NCI-H2107 (cell line): ENCODE measurements at regions not wholly inside any gene's neighbourhood (a gene's known extent, or its start where the extent isn't known, plus 50 kb on each side); places are given as distances from the start of the nearest gene placed in this dataset.

Experiments
- DNase-seq: peaks from one replicate; lab custom pipeline; 2025; lab: John Stamatoyannopoulos, UW

DNA sequence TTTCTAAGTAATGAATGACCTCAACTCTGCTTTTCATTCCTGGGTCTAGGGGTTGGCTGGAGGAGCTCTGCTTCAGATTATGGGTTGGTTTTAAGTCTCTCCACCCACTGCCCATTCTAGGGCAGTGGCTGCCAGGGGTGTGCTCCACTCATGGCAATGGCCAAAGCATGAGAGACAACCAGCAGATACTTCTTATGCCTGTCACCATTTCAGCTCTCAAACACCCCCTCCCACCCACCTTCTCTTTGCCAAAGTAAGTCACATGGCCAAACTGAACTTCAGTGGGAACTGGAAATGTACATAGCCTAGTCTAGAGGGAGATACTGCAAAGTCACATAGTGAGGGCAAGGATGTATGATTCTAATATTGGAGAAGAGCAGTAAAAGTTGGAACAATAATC lies 285.3 kb downstream of the RPLP1 start:
- DNase-seq, result no peak

DNA sequence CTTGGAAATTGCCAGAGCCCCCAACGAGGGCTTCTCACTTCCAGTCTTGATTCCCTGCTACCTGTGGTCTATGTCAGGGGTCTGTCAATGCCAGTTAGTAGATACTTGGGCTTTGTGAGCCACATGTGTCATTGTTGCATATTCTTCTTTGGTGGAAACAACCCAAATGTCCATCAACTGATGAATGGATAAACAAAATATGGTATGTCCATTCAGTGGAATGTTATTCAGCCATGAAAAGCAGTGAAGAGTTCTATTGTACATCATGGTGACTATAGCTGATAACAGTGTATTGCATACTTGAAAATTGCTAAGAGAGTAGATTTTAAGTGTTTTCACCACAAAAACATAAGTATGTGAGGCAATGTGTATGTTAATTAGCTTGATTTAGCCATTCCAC lies 288.1 kb downstream of the RPLP1 start:
- no peak for DNase-seq

GRCh38 chr15:69742361-69742760 lies 289.7 kb downstream of the RPLP1 start:
- no peak for DNase-seq

DNA sequence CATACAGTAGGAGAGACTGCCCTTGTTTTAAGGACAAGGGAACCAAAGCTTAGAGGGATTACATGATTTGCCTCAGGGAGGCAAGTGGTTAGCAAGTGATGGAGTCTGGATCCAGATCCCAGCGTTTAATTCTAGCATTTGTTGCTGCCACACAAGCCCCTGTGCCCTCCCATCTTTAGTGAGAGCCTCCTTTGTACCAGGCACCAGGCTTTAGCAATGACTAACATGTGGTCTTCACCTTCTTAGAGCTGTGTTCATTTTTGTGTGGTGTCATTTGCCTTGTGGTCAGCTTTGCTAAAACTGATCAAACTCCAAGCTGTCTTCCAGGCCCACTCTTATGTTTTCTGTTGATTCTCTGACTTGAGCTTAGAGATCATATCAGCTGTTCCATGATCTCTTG lies 290.5 kb downstream of the RPLP1 start:
- no peak for DNase-seq

GRCh38 chr15:69744391-69745162 lies 292.0 kb downstream of the RPLP1 start:
- no peak for DNase-seq

- no peak for DNase-seq
Measured at GRCh38 chr15:69747193-69747592, 294.6 kb downstream of the RPLP1 start.

DNA sequence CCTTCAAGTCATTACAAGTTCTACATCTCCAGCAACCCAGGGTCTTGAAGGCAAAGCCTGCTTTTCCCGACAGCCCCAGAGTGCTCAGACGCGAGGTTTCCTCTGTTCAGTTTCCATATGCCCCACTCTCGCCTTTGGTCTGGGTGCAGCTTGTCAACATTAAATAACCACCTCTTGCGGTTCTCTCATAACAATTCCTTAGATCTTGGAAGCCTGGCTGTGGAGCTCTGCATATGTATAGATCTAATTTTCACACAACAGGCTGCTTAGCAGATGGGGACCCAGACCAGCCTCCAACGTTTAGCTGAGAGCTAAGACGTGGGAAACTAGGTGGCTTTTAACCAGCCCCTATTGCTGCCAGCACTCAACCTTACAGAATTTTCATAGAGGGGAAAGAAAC lies 295.5 kb downstream of the RPLP1 start:
- DNase-seq, result no peak

GRCh38 chr15:69748576-69749185 lies 296.1 kb downstream of the RPLP1 start:
- DNase-seq, result no peak

DNA sequence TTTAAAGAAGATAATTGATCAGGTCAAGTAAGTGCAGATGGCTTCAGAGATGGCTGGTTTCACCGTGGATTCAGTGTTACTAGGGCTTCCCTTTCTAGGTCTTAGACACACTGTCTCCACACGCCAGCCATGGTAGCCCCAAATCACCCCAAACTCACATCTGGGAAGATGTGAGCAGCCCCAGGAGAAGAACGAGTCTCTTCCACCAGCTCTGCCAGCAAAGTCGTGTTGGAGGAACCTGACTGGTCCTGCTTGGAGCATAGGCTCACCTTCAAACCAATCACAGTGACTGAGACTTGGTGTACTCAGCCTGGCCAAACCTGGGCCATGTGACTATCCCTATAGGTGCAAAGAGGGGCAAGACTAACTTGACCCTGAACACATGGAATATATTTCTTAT lies 296.7 kb downstream of the RPLP1 start:
- DNase-seq, result no peak

GRCh38 chr15:69749797-69750196 lies 297.2 kb downstream of the RPLP1 start:
- no peak for DNase-seq

- DNase-seq, result no peak
Measured at GRCh38 chr15:69750253-69750652, 297.6 kb downstream of the RPLP1 start.

DNA sequence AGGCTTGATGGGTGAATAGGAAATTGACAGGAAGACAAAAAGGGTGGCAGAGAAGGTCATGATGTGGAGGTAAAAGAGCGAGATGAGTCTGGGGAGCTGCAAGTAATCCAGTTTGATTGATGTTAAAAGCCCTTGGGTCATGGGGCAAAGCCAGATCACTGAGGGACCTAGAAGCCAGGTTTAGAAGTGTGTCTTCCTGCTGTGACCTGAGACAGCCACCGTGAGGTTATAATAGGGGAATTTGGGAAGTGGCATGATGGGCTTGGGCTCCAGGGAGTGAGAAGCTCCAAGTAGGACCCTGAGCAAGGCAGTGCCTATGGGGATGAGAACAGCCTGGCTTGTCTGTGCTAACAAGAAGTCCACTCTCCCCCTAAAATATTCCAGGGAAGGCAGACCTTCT lies 298.5 kb downstream of the RPLP1 start:
- DNase-seq, result no peak

GRCh38 chr15:69751566-69751965 lies 298.9 kb downstream of the RPLP1 start:
- DNase-seq, result no peak

DNA sequence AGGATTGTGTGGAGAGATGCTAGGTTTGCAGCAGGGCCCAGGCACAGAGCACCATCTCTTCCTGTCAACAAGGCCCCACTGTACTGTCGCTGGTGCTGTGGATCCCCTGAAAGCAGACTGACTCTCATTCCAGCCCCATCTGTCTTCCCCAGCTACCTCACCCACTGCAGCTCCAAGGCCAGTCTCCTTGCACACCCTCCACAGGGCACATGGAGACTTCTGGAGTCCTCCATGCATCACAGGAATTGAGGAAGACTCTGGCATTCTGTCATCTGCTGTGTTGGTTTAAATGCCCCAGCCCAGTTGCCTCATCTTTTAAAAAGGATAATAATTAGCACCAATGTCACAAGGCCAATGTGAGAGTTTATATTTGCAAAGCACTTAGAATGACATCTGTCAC lies 301.2 kb downstream of the RPLP1 start:
- DNase-seq, result no peak

- no peak for DNase-seq
Measured at GRCh38 chr15:69754313-69754712, 301.7 kb downstream of the RPLP1 start.

DNA sequence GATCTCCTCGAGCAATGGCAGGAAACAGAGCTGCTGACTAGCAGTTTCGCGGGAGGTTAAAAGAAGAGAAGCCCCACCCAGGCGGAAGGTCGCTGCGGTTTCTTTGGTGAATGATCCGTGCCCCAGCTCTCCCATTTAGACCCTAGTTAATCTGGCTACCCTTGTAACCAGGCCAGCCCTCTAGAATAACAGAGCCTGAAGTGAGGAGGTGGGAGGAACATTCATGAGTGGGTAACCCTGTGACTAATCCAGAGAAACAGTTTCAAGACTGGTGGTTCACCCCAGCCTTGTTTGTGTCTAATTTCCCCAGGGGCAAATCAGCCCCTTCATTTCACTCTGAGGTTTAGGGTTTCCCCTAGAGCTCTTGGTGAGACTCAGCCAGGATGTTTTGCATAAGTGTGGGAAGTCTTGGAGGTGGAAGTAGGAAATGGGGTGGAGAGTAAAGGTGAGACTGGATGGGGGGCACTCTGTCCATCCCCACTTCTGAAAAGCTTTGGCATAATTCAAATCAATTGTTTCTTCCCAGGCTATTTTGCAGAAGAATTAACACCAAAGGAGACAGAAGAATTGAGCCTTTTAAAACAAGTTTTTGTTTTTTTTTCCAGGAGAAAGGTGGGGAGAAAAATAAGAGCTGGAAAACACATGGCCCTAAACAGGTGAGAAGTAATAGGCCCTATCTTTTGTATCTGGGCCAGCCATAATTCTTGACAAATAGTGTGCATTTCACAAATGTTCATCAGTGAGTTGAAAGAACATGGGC lies 303.1 kb downstream of the RPLP1 start:
- no peak for DNase-seq

DNA sequence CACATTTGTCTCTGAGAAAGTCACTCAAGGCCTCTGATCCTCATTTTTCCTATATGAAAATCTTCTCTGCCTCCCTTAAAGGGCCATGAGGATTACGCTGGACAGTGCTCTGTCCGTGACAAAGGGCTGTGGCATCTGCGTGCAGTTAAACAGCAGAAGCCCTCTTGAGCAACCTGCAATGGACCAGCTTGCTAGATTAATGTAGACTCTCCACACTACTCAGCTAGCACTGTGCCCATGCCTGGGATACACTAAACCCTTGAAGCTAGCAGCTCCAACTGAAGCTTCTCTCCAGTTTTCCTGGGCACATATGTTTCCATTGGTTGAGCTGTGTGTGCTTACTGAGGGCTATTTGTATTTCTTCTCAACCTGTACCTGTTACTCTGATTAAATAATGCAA lies 303.8 kb downstream of the RPLP1 start:
- DNase-seq, result no peak

- DNase-seq, result no peak
Measured at GRCh38 chr15:69757186-69757585, 304.6 kb downstream of the RPLP1 start.

- DNase-seq, result no peak
Measured at GRCh38 chr15:69758291-69758771, 305.7 kb downstream of the RPLP1 start.

DNA sequence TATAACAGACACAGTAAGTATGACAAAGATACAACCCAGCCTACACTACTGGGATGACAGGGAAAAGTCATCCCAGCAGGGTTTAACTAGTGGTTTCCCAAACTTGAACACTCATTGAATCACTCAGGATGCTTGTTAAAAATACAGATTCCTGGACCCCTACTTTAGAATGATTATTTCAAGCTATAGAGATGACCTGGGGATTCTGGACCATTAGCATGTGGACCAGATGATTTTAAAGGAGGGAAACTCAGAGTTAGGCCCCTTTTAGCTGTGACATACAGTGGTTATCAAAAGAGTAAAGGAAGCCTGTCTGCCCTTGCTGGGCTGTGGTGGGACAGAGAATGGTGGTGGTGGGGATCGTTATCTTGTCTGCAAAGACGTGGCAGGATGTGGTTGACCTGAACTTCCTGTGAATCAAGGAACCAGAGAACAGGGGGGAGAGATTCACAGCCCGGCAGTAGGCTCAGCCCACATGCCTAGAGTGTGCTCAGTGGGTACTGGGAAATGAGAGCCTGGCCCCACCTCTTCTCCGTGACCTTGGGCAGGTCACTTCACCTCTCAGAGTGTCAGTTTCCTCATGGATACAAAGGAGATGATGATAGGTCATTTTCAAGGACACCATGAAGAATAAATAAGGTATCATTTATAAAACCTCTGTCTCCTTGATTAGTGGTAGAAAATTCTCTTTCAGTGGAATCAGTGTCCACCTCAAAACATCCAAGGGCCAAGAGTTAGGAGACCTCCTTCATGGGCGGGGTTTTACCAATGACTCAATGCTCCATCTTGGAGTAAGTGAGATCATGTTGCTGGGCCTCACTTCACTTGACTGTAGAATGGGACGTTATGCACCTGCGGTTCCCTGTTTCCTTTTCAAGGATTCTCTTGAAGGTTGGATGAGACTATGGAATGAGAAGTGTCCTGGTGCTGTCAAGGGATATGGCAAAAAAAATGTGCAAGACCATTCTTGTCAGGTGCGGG lies 306.5 kb downstream of the RPLP1 start:
- no peak for DNase-seq

DNA sequence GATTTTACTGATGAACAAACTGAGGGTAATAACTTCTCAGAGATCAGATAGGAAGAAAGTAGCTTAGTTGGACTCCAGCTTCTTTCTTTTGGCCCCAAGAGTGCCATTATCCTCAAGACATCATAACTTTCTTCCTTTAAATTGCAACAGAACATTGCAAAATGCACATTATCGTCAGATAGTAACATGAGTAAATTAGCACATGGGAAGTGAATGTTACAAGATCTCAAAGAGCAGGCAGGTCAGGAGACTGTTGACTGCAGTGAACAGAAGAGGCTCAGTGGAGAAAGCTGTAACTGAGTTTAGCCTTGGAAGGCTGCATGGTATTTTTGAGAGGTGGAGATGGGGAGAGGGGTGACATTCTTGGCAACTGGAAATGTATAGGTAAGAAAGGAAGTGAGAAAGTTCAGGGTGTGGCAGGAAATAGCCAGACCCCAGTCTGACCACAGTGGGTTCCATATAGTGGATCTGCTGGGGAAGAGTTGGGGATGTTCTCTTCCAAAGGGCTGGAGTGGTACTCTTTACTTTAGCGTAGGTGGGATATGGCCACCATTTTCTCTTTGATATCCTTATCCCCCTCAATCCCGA lies 307.7 kb downstream of the RPLP1 start:
- no peak for DNase-seq
